ENCODE measurements at regions not wholly inside any gene's neighbourhood (a gene's known extent, or its start where the extent isn't known, plus 50 kb on each side); places are given as distances from the start of the nearest gene placed in this dataset.

DNA sequence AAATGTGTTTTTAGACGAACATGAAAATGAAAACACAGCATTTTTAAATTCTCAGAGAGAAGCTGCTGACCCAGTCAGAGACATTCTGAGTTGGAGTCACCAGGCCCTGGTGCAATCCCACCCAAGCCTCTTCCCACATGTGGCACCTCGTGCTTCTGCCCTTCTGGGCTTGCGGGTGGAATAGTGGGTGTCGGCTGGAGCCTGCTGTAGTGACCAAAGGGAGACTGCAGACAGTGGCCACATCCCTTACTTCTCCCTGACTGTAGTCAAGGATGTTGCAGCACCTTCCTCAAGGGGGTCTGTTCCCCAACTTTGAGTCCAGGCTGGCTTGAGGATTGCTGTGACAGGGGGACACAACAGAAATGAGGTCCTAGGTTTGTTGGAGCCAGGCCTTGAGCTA is 104.4 kb upstream of the GLI2 start:
- CTCF ChIA-PET, result no interaction called here
- DNase-seq, result no peak
- peaks cover 100% of the 10 kb centered on the region for H3K27me3 Mint-ChIP-seq (ENCODE audit: unreplicated experiment)
- H3K36me3 Mint-ChIP-seq (ENCODE audit: insufficient read depth, unreplicated experiment), result no peaks in the 10 kb centered on the region
- intact Hi-C loops (cut with micrococcal nuclease; ENCODE audit: unreplicated experiment), result no loop called here
- TF ChIP-seq, protein P1, sequence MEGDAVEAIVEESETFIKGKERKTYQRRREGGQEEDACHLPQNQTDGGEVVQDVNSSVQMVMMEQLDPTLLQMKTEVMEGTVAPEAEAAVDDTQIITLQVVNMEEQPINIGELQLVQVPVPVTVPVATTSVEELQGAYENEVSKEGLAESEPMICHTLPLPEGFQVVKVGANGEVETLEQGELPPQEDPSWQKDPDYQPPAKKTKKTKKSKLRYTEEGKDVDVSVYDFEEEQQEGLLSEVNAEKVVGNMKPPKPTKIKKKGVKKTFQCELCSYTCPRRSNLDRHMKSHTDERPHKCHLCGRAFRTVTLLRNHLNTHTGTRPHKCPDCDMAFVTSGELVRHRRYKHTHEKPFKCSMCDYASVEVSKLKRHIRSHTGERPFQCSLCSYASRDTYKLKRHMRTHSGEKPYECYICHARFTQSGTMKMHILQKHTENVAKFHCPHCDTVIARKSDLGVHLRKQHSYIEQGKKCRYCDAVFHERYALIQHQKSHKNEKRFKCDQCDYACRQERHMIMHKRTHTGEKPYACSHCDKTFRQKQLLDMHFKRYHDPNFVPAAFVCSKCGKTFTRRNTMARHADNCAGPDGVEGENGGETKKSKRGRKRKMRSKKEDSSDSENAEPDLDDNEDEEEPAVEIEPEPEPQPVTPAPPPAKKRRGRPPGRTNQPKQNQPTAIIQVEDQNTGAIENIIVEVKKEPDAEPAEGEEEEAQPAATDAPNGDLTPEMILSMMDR (IDR thresholded peaks at IDR 0.05; ENCODE audit: unreplicated experiment), result no peak
- no TSS peak for BruUV-seq (replicated peaks)
- no peak overlapping the region for H3K4me3 Mint-ChIP-seq (ENCODE audit: low read depth, unreplicated experiment)
- H3K9me3 Mint-ChIP-seq (ENCODE audit: low read depth, unreplicated experiment), result no peaks in the 10 kb centered on the region
- H3K27ac Mint-ChIP-seq (ENCODE audit: unreplicated experiment), result no peak overlapping the region
- H3K4me1 Mint-ChIP-seq (ENCODE audit: low read depth, unreplicated experiment), result peaks cover 6% of the 10 kb centered on the region

DNA sequence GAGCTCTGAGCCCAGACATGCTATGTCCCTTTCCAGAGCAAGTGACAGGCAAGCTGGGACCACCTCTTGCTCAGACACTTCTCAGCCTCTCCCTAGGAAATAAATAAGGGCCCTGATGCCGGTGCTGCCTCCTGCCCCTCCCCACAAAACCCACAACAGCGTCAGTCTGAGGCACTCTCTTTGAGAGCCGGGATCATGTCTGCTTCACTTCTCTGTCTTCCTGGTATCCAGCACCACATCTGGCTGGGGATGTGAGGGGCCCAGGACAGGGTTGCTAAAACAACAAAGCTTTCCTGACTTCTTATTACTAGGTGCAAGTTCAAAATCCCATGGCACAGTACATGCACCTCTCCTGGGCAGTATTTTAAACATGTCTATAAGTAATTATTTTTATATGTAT is 103.9 kb upstream of the GLI2 start:
- no TSS peak for BruUV-seq (replicated peaks)
- CTCF ChIA-PET, result no interaction called here
- Mint-ChIP-seq H3K36me3 (ENCODE audit: insufficient read depth, unreplicated experiment) (no peaks in the 10 kb centered on the region), H3K27ac (ENCODE audit: unreplicated experiment) (no peak overlapping the region), H3K4me3 (ENCODE audit: low read depth, unreplicated experiment) (no peak overlapping the region), H3K9me3 (ENCODE audit: low read depth, unreplicated experiment) (no peaks in the 10 kb centered on the region), H3K27me3 (ENCODE audit: unreplicated experiment) (peaks cover 100% of the 10 kb centered on the region), H3K4me1 (ENCODE audit: low read depth, unreplicated experiment) (peaks cover 1% of the 10 kb centered on the region)
- intact Hi-C loops (cut with micrococcal nuclease; ENCODE audit: unreplicated experiment), result no loop called here
- TF ChIP-seq, protein P1 (IDR thresholded peaks at IDR 0.05; ENCODE audit: unreplicated experiment), result no peak
- no peak for DNase-seq

GRCh38 chr2:120632796-120633646 is 102.6 kb upstream of the GLI2 start:
- no peak for DNase-seq
- CTCF ChIA-PET, result no interaction called here
- Mint-ChIP-seq H3K4me3 (ENCODE audit: low read depth, unreplicated experiment) (no peak overlapping the region), H3K9me3 (ENCODE audit: low read depth, unreplicated experiment) (no peaks in the 10 kb centered on the region), H3K27me3 (ENCODE audit: unreplicated experiment) (peaks cover 100% of the 10 kb centered on the region), H3K4me1 (ENCODE audit: low read depth, unreplicated experiment) (no peaks in the 10 kb centered on the region), H3K27ac (ENCODE audit: unreplicated experiment) (no peak overlapping the region), H3K36me3 (ENCODE audit: insufficient read depth, unreplicated experiment) (no peaks in the 10 kb centered on the region)
- intact Hi-C loops (cut with micrococcal nuclease; ENCODE audit: unreplicated experiment), result no loop called here
- BruUV-seq (replicated peaks), result no TSS peak
- TF ChIP-seq, protein P1 (IDR thresholded peaks at IDR 0.05; ENCODE audit: unreplicated experiment), result no peak

GRCh38 chr2:120634533-120634932 is 101.1 kb upstream of the GLI2 start:
- TF ChIP-seq, protein P1 (IDR thresholded peaks at IDR 0.05; ENCODE audit: unreplicated experiment), result no peak
- no peak for DNase-seq
- Mint-ChIP-seq H3K4me1 (ENCODE audit: low read depth, unreplicated experiment) (no peaks in the 10 kb centered on the region), H3K4me3 (ENCODE audit: low read depth, unreplicated experiment) (no peak overlapping the region), H3K36me3 (ENCODE audit: insufficient read depth, unreplicated experiment) (no peaks in the 10 kb centered on the region), H3K27ac (ENCODE audit: unreplicated experiment) (no peak overlapping the region), H3K27me3 (ENCODE audit: unreplicated experiment) (peaks cover 100% of the 10 kb centered on the region), H3K9me3 (ENCODE audit: low read depth, unreplicated experiment) (no peaks in the 10 kb centered on the region)
- intact Hi-C loops (cut with micrococcal nuclease; ENCODE audit: unreplicated experiment), result no loop called here
- CTCF ChIA-PET, result no interaction called here
- no TSS peak for BruUV-seq (replicated peaks)

Data from Calu3 (cell line).